GM12878 (cell line): ENCODE measurements at regions not wholly inside any gene's neighbourhood (a gene's known extent, or its start where the extent isn't known, plus 50 kb on each side); places are given as distances from the start of the nearest gene placed in this dataset.
"Not testable (repeated sequence)": the region's sequence is repeated elsewhere in the genome, so short reads cannot be mapped to it uniquely, and the experiment has no call there.

Source experiments
- ATAC-seq: fragments of 200-7000 bp; cut with Tn5 transposase; 3 replicates; pipeline ENCODE4 v1.9.1; 2020; ENCODE audit warnings: mild to moderate bottlenecking, moderate library complexity
- BruUV-seq: library from RNA; stranded (reverse); fragments of 400-500 nt; replicated peaks from 2 replicates; lab custom pipeline; 2021; lab: Mats Ljungman, UMichigan
- CTCF ChIA-PET: fragments of 300-600 bp; sonication (Branson Sonifier 250); formaldehyde crosslinking; extraction: SDS; loops from one replicate; lab custom pipeline; 2021; ENCODE audit warnings: inconsistent platforms; lab: Yijun Ruan, JAX
- POLR2A ChIA-PET: fragments of 350-600 bp; formaldehyde crosslinking; extraction: SDS; loops from one replicate; lab custom pipeline; 2021; ENCODE audit warnings: inconsistent platforms; lab: Charles Lee
- RAD21 ChIA-PET: fragments of 300-600 bp; sonication (Branson Sonifier 250); formaldehyde crosslinking; loops from one replicate; lab custom pipeline; 2023; ENCODE audit warnings: antibody characterized with exemption; ENCODE audit not compliant: unreplicated experiment; lab: Charles Lee
- SMC1A ChIA-PET: fragments of 300-600 bp; sonication (Branson Sonifier 250); formaldehyde crosslinking; loops from one replicate; lab custom pipeline; 2023; ENCODE audit not compliant: unreplicated experiment, uncharacterized antibody; lab: Charles Lee
- DNase-seq: peaks from one replicate; pipeline ENCODE4 v3.0.0-alpha.2; 2011; ENCODE audit warnings: low read depth, low spot score
- FAIRE-seq: peaks from 3 replicates; lab custom pipeline; 2011; peaks lifted over from hg19 to GRCh38; lab: Jason Lieb, UNC
- H2AFZ ChIP-seq: 2 replicates; pipeline ENCODE4 v1.6.0; 2011; ENCODE audit warnings: low read depth, low read length, control low read depth; ENCODE audit not compliant: control insufficient read depth
- H3K27ac ChIP-seq: 2 replicates; pipeline ENCODE4 v1.5.1; 2011; ENCODE audit warnings: control low read depth; ENCODE audit not compliant: control insufficient read depth, insufficient read depth
- H3K27me3 ChIP-seq, 2 experiments: replicated peaks in 1 of 2; 2 replicates each; pipeline versions ENCODE4 v1.6.0 to v1.6.1; 2011; ENCODE audit warnings: low read length in 1 of 2; ENCODE audit not compliant: control insufficient read depth in 2 of 2, insufficient read depth in 2 of 2
- H3K36me3 ChIP-seq, 2 experiments: 2 replicates each; pipeline ENCODE4 v1.5.1; 2011; ENCODE audit warnings: low read length in 1 of 2; ENCODE audit not compliant: control insufficient read depth in 2 of 2, insufficient read depth in 2 of 2
- H3K4me1 ChIP-seq: 2 replicates; pipeline ENCODE4 v1.6.1; 2011; ENCODE audit warnings: mild to moderate bottlenecking, low read length, moderate library complexity, mixed read lengths; ENCODE audit not compliant: control insufficient read depth, insufficient read depth
- H3K4me2 ChIP-seq: 2 replicates; pipeline ENCODE4 v1.6.0; 2011; ENCODE audit warnings: control low read depth; ENCODE audit not compliant: control insufficient read depth, insufficient read depth
- H3K4me3 ChIP-seq: fragments of 200-600 bp; sonication (generic); 2 replicates; pipeline ENCODE4 v1.5.1; 2016
- H3K79me2 ChIP-seq: 2 replicates; pipeline ENCODE4 v1.6.0; 2011; ENCODE audit warnings: low read length; ENCODE audit not compliant: control insufficient read depth, insufficient read depth
- H3K9ac ChIP-seq: 2 replicates; pipeline ENCODE4 v1.8.0; 2011; ENCODE audit warnings: low read length, control low read depth, mixed read lengths; ENCODE audit not compliant: control insufficient read depth, insufficient read depth
- H3K9me3 ChIP-seq: replicated peaks from 3 replicates; pipeline ENCODE4 v1.5.1; 2011; ENCODE audit warnings: mild to moderate bottlenecking, low read length; ENCODE audit not compliant: control insufficient read depth, insufficient read depth
- H4K20me1 ChIP-seq: 2 replicates; pipeline ENCODE4 v1.6.0; 2011; ENCODE audit not compliant: control insufficient read depth, insufficient read depth
- BRCA1 ChIP-seq: IDR thresholded peaks from 2 replicates; pipeline ENCODE4 v1.6.1; 2011; ENCODE audit warnings: low read depth, low read length, improper control_type of control experiment
- CBX5 ChIP-seq: sonication (generic); IDR thresholded peaks from 2 replicates; pipeline ENCODE4 v1.6.1; 2016; ENCODE audit warnings: low read depth, moderate library complexity, mild to moderate bottlenecking, inconsistent platforms
- KLF5 ChIP-seq: fragments of 450-650 bp; IDR thresholded peaks from 2 replicates; pipeline ENCODE4 v1.6.1; 2014; ENCODE audit warnings: mild to moderate bottlenecking; ENCODE audit not compliant: partially characterized antibody
- PAX5 ChIP-seq: IDR thresholded peaks from 2 replicates; pipeline ENCODE4 v1.6.1; 2011; ENCODE audit warnings: low read depth, low read length, borderline replicate concordance
- POLR2AphosphoS2 ChIP-seq: IDR thresholded peaks from 2 replicates; pipeline ENCODE4 v1.6.1; 2011; ENCODE audit warnings: low read depth, mild to moderate bottlenecking, low read length, improper control_type of control experiment, moderate library complexity
- RELA ChIP-seq: fragments of 450-650 bp; IDR thresholded peaks from 2 replicates; pipeline ENCODE4 v1.8.0; 2014; ENCODE audit warnings: borderline replicate concordance; ENCODE audit not compliant: partially characterized antibody
- SMAD5 ChIP-seq: IDR thresholded peaks from 2 replicates; pipeline ENCODE4 v1.6.1; 2016; ENCODE audit warnings: antibody characterized with exemption, low read depth
- SUZ12 ChIP-seq: fragments of 200-600 bp; sonication (generic); IDR thresholded peaks from one replicate; pipeline ENCODE4 v1.6.1; 2018; ENCODE audit warnings: antibody characterized with exemption, mild to moderate bottlenecking; ENCODE audit not compliant: unreplicated experiment
- TBL1XR1 ChIP-seq: IDR thresholded peaks from 2 replicates; pipeline ENCODE4 v1.6.1; 2012; ENCODE audit warnings: low read depth, low read length, improper control_type of control experiment
- TCF7 ChIP-seq: IDR thresholded peaks from 2 replicates; pipeline ENCODE4 v1.6.1; 2014; ENCODE audit warnings: antibody characterized with exemption, borderline replicate concordance
- WGBS: methylation state at CpG from one replicate; pipeline ENCODE4 v1.1.6; 2016; ENCODE audit warnings: low lambda C conversion rate; ENCODE audit not compliant: insufficient replicate concordance, insufficient coverage; ENCODE audit errors: missing lambda C conversion rate; 5-methylcytosine and 5-hydroxymethylcytosine counted together
- in situ Hi-C: fragments of 300-500 bp; cut with MboI; formaldehyde crosslinking; loops from 9 replicates; pipeline ENCODE4 v1.14.3; 2018; ENCODE audit warnings: mixed read lengths
- intact Hi-C: fragments of 100-400 bp; cut with micrococcal nuclease; formaldehyde crosslinking; loops from one replicate; pipeline ENCODE4 v1.14.2; 2022; ENCODE audit not compliant: unreplicated experiment

GRCh38 chr2:64889803-64890202, 99.4 kb upstream of the SLC1A4 start:
- no peak overlapping the region for H2AFZ ChIP-seq
- BruUV-seq = no TSS peak
- POLR2A ChIA-PET = interaction anchor here (0.9 kb wide), 1 partner anchor 14 kb away, joined by 3 read pairs; no protein-coding TSS in a partner anchor
- H3K79me2 ChIP-seq = no peaks in the 10 kb centered on the region; the same call in none of the 2 replicates
- H3K27ac ChIP-seq = no peak overlapping the region
- no peaks in the 10 kb centered on the region for H3K27me3 ChIP-seq
- CTCF ChIA-PET = no interaction called here
- RAD21 ChIA-PET = no interaction called here
- no peak for FAIRE-seq
- WGBS = 74% methylated on average over 4 of the region's 4 CpGs
- no peak for ATAC-seq
- H3K36me3 ChIP-seq = peaks cover 8 to 12% of the 10 kb centered on the region in 2 experiments
- no peaks in the 10 kb centered on the region for H4K20me1 ChIP-seq
- DNase-seq = no peak
- H3K4me2 ChIP-seq = no peak overlapping the region
- in situ Hi-C loops = no loop called here
- H3K9ac ChIP-seq = no peak overlapping the region
- peaks cover 4% of the 10 kb centered on the region; the same call in 1 of the 3 replicates for H3K9me3 ChIP-seq
- H3K4me1 ChIP-seq = no peaks in the 10 kb centered on the region
- intact Hi-C loops = loop anchor here (10.0 kb wide), 1 partner anchor 295 kb away; no protein-coding TSS in a partner anchor
- no peak overlapping the region for H3K4me3 ChIP-seq
- SMC1A ChIA-PET = no interaction called here
- TF ChIP-seq RELA (no peak), TBL1XR1 (no peak), SUZ12 (no peak), TCF7 (no peak), CBX5 (no peak), PAX5 (no peak), SMAD5 (no peak), POLR2AphosphoS2 (no peak), KLF5 (no peak), BRCA1 (no peak)

GRCh38 chr2:64896572-64896971, 92.6 kb upstream of the SLC1A4 start:
- H4K20me1 ChIP-seq, ATAC-seq, H3K27me3 ChIP-seq, H2AFZ ChIP-seq, POLR2A ChIA-PET, H3K79me2 ChIP-seq, in situ Hi-C loops, H3K4me3 ChIP-seq, H3K4me1 ChIP-seq, BruUV-seq, DNase-seq, H3K9me3 ChIP-seq, H3K4me2 ChIP-seq, FAIRE-seq, H3K9ac ChIP-seq, RAD21 ChIA-PET, CTCF ChIA-PET, H3K27ac ChIP-seq: not testable (repeated sequence)
- WGBS = 94% methylated on average over 3 of the region's 3 CpGs
- intact Hi-C loops = loop anchor here (10.0 kb wide), 1 partner anchor 288 kb away; no protein-coding TSS in a partner anchor
- peaks cover 7 to 12% of the 10 kb centered on the region in 2 experiments; a peak in 3 of 4 replicates for H3K36me3 ChIP-seq
- SMC1A ChIA-PET = interaction anchor here (0.6 kb wide), 1 partner anchor 379 kb away, joined by 3 read pairs; no protein-coding TSS in a partner anchor
